SHP77 (cell line): ENCODE measurements at regions not wholly inside any gene's neighbourhood (a gene's known extent, or its start where the extent isn't known, plus 50 kb on each side); places are given as distances from the start of the nearest gene placed in this dataset.
"Not testable (repeated sequence)": the region's sequence is repeated elsewhere in the genome, so short reads cannot be mapped to it uniquely, and the experiment has no call there.

Experiments used
- DNase-seq, 2 experiments: peaks; one replicate each; lab custom pipeline; 2025; lab: John Stamatoyannopoulos, UW

DNA sequence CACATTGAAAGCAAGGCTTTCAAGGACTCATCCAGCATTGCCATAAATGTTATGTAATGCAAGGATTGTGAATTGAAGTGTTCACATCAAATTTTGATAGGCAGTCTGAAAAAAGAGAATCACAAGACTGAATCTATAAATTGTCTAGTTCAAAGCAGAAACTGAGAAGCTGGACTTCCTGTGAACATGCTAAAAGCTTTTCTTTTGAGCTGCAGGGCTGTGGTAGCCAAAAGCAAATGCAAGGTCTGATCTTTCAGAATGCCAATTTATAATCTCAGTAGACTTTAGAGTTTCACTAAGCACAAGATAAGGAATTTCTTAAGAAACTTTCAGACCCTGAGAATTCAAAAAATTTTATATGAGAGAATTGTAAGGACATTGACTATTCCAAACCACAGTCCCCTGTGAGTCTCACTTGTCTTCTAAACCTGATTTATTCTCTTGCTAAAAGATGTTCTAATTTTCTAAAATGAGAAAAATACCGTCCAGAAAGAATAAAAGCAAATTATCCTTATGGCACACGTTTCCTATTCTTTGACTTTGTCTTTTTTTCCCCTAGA lies 1700.3 kb downstream of the OTOL1 start:
- DNase-seq: no peak

DNA sequence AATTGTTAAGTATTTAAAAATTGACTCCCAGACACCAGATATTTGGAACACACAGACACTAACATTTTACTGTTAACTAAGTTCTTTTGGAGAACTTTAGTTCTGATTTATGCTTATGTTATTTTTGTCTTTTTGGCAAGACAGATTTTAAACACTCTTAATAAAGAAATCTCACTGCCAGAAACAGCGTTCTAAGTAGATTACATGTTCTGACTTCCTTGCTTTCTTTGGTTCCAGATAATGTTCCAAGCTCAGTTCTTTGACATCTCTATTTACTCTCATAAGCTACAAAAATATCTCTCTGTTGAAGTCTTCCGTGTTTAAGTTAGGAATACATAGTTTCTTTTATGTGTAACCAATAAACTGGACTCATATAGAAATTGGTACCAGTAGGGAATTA lies 1699.6 kb downstream of the OTOL1 start:
- no peak for DNase-seq

DNA sequence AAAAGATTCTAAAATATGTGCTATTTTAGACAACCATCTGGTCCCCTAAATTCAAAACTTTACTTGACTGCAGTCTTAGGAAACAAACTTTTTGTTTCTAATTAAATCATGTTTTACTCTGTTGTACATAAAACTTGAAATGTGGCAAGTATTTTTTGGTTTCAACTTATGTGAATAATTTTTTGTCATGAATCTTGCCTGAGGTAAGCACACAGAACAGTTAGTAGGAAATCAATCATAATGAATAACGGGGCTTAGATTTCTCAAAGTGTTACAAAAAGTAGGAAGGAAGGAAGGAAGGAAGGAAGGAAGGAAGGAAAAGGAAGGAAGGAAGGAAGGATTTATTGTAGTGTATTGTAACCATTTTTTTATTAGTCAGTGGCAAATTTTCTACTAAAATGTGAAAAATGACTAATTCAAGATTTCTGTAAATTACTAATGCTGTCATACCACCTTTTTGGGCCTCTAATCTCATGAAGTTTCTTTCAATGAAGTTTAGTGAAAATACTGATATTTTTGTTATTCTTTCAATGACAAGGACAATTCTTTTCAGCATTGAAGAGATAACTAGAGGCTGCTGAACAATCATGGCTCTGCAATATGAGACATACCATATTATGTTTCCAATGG lies 1689.2 kb downstream of the OTOL1 start:
- DNase-seq: no peak

DNA sequence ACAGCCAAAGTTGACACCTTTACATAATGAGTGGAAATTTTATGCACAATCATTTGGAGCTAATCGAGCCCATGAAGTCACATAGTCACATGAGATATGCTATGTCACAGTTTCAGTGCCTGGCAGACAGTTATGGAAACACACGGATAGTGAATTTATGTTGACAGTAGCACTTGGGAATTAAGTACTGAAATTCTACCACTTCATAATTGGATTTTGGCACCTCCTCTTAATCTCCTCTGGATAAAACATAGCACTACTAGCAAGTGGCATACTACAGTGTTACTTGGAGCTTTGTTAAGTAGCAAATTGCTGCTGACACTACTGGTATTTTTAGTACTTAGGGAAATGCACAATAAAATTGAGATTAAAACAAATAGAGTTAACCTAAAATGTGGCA lies 1679.4 kb downstream of the OTOL1 start:
- no peak for DNase-seq

DNA sequence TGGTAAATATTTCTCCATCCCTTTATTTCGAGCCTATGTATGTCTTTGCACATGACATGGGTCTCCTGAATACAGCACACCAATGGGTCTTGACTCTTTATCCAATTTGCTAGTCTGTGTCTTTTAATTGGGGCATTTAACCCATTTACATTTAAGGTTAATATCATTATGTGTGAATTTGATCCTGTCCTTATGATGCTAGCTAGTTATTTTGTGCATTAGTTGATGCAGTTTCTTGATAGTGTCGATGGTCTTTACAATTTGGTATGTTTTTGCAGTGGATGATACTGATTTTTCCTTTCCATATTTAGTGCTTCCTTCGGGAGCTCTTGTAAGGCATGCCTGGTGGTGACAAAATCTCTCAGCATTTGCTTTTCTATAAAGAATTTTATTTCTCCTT lies 1675.9 kb downstream of the OTOL1 start:
- not testable (repeated sequence) for DNase-seq

DNA sequence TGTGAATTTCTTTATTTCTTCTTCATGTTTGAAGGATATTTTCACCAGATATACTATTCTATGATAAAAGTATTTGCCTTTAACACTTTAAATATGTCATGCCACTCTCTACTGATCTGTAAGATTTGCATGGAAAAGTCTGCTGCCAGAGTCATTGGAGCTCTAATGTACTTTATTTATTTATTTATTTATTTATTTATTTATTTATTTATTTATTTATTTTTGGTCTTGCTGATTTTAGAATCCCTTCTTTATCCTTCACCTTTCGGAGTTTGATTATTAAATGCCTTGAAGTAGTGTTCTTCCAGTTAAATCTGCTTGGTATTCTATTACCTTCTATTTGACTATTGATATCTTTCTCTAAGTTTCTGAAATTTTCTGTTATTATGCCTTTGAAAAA lies 1669.6 kb downstream of the OTOL1 start:
- no peak for DNase-seq

DNA sequence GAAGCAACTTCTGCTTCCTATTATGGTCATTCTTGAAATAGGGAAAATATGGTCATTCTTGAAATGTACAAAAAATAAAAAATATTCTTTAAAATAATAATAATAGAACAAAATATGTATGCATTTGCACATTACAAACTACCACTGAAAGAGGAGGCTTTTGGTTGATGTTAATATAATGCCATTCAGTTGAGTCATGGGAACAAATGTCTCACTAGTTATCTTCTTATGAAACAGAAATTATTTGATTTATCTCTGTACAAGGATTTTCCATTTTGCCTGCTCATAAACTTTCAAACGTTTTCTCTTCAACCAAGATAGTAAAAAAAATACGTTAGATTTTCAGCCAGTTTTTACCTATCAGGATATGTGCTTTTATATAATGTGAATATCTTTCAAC lies 1662.7 kb downstream of the OTOL1 start:
- DNase-seq: no peak

DNA sequence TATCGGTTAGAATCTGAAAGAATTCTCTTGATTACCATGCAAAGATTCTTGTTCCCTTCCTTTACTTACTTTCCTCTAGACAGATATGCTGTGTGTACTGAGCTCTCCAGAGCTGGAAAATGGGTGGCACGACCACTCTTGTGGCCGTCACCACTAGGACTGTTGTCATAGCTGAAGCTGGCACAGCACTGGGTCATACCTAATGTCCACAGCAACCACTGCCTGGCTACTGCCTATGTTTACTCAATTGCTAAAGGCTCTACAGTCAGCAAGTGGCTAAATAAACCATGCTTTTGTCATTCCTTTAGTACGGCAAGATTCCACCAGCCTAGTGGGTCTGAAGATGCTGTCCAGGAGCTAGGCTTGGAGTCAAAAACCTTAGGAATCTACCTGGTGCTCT lies 1643.0 kb downstream of the OTOL1 start:
- no peak for DNase-seq

DNA sequence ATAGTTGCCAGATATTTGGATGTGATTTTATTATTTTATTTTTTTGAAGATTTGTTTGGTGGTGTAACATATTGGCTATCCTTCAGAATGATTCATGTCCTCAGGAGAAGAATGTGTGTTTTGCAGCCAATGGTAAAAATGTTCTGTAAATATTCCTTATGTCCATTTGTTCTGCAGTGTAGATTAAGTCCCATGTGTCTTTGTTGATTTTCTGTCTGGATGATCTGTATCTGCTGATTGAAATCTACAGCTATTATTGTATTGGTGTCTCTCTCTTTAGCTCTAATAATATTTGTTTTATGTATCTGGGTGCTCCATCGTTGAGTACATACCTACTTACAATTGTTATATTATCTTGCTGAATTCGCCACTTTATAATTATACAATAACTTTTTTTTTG lies 1641.7 kb downstream of the OTOL1 start:
- no peak for DNase-seq

DNA sequence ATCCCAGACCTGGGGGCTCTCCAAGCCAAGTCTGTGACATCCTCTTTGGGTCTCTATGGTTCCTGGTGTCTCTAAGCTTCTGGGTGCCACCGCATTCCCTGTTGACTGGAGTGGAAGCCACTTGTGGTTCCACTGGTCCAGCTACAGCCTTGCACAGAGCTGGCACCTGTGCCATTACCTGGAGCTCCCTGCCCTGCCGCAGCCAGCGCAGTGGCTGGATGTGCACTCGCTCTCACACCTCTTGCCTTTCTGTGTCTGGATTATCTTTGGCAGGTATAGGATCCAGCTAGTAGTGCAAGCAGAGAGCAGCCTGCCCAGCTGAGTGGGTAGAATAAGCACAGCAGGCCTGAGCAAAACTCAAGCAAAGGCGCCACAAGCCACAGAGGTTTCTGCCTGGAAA lies 1635.5 kb downstream of the OTOL1 start:
- DNase-seq: no peak

DNA sequence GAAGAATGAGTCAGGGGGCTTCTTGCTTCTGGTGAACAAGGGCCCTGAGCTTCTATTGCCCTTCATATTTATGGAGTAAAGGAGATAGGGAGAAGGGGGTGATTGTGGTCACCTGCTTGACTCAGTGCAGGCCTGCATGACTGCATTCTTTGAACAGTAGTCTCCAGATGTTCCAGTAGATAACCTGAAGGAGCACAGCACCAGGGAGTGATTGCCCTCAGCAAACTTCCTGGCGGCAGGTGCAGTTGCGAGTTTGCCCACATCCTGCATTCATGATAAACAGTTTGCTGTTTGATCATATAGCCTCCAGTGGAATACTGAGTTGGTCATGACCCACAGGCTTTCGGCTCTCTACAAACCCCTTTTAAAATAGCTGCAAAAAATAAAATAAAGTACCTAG lies 1632.7 kb downstream of the OTOL1 start:
- no peak for DNase-seq

DNA sequence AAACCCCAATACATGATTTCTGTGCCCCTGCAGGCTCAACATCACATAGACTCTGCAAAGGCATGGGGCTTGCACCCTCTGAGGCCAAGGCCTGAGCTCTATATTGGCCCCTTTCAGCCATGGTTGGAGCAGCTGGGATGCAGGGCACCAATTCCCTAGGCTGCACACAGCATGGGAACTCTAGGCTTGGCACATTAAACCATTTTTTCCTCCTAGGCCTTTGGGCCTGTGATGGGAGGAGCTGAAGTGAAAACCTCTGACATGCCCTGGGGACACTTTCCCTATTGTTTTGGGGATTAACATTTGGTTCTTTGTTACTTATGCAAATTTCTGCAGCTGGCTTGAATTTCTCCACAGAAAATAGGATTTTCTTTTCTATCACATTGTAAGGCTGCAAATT lies 1629.5 kb downstream of the OTOL1 start:
- DNase-seq: no peak
